ENCODE measurements at regions not wholly inside any gene's neighbourhood (a gene's known extent, or its start where the extent isn't known, plus 50 kb on each side); places are given as distances from the start of the nearest gene placed in this dataset.

DNA sequence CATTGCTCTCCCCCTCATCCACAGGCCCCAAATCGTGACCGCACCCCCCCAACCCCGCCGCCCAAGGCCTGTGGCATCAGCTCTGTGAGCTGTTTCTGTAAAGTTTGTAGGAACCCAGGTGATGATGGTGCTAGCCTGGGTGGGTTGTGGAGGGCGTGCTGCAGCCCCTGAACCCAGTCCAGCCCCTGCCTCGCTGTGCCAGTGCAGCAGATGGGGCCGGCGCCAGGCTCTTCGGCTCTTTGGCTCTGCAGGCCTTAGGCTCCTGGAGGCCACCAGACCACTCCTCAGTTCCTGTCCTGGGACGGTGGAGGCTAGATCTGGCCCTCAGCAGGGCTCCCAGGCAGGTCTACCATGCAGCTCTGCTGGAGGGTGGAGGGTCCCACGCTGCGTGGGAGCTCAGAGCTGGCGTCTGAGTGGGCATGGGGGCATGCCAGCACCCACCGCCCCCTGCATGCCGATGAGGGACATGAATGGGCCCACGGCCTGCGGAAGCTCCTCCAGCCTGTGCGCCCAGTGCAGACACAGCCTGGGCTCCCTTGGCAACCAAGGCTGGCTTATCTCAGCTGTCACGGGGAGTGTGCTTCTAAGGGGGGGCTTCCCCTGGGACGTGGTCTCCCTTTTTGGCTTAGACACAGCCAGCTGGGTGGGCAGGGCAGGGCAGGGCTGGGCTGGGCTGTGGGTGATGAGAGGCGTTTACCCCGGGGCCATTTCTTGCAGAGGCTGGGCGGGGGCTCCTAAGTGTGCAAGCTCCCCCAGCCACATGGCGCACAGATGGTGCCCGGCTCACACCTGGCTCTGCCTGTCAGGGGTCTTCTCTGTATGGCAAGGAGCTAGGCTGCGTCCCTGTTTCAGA is 1187.6 kb downstream of the BRD1 start:
- Histone ChIP-seq H3K9ac (ENCODE audit: low read length) (no peak overlapping the region), H3K4me3 (ENCODE audit: low read length) (no peak overlapping the region), H2AFZ (ENCODE audit: low read length) (no peak overlapping the region), H3K27me3 (ENCODE audit: low read length) (no peaks in the 10 kb centered on the region), H3K4me2 (ENCODE audit: low read depth, low read length, poor library complexity, severe bottlenecking) (no peak overlapping the region), H4K20me1 (ENCODE audit: insufficient read depth, low read depth, low read length) (no peaks in the 10 kb centered on the region), H3K36me3 (ENCODE audit: insufficient read depth, low read length) (no peaks in the 10 kb centered on the region), H3K27ac (ENCODE audit: low read length) (no peak overlapping the region), H3K9me3 (ENCODE audit: low read length) (no peaks in the 10 kb centered on the region), H3K9me2 (replicated peaks; ENCODE audit: insufficient read depth, low read length) (no peaks in the 10 kb centered on the region), H3K4me1 (ENCODE audit: low read length) (no peaks in the 10 kb centered on the region), H3K79me2 (ENCODE audit: low read length) (no peaks in the 10 kb centered on the region)
- no peak for DNase-seq

DNA sequence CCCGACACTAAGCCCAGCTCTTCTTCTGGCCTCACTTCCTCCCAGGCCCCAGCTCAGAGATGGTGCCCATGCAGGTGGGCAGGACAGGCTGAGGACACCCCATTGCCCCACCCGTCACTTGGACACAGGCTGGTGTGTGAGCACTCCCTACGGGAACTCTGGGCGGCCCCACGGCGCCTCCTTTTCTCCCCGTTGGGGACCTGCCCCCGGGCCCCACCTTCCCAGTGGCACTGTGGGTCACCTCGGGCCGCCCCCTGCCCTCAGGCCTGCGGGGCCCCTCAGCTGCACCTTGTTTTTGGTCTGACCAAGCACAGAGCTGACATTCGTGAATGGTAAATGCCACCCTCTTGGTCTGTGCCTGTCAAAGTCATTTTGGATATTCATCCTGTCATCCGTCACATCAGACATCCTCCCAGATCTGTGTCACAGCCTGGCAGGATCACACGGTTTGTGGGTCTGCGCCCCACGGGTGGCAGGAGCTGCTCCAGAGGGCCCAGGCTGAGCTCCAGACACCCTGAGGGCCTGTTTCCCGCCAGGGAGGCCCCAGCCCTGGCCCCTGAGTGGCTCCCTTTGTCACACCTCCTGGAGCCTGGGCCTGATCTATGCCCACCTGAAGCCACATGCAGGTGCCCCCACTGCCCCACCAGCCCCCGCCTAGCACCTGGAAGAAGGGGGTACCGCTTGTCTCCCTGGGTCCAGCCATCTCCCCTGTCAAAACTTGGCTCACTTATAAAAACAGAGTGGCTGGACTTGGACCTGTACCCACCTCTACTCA is 1188.5 kb downstream of the BRD1 start:
- no peaks in the 10 kb centered on the region for H3K27me3 ChIP-seq (ENCODE audit: low read length)
- H3K4me2 ChIP-seq (ENCODE audit: low read depth, low read length, poor library complexity, severe bottlenecking) = no peak overlapping the region
- no peak overlapping the region for H3K9ac ChIP-seq (ENCODE audit: low read length)
- H3K9me2 ChIP-seq (replicated peaks; ENCODE audit: insufficient read depth, low read length) = no peaks in the 10 kb centered on the region
- no peaks in the 10 kb centered on the region for H4K20me1 ChIP-seq (ENCODE audit: insufficient read depth, low read depth, low read length)
- H3K4me3 ChIP-seq (ENCODE audit: low read length) = no peak overlapping the region
- H2AFZ ChIP-seq (ENCODE audit: low read length) = no peak overlapping the region
- H3K36me3 ChIP-seq (ENCODE audit: insufficient read depth, low read length) = no peaks in the 10 kb centered on the region
- no peaks in the 10 kb centered on the region for H3K9me3 ChIP-seq (ENCODE audit: low read length)
- H3K79me2 ChIP-seq (ENCODE audit: low read length) = no peaks in the 10 kb centered on the region
- DNase-seq = no peak
- no peaks in the 10 kb centered on the region for H3K4me1 ChIP-seq (ENCODE audit: low read length)
- H3K27ac ChIP-seq (ENCODE audit: low read length) = no peak overlapping the region

DNA sequence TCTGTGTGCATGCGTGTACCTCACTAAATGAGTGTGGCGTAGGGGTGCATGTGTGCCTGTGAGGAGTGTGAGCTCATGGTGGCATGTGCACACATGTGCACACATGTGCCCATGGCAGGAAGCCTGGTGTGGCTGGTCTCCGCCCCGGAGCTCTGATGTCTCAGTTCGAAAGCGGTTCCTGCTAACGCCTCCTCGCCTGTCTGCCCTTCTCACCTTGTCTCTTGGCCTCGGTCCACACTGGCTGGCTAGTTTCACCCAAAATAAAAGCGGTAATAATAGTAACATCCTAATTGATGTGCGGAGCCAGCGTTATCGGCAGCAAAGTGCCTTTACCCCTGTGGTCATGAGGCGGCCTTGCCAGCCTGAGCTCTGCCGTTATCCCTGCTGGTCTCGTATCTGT is 1190.4 kb downstream of the BRD1 start:
- no peak overlapping the region for H3K9ac ChIP-seq (ENCODE audit: low read length)
- no peak for DNase-seq

DNA sequence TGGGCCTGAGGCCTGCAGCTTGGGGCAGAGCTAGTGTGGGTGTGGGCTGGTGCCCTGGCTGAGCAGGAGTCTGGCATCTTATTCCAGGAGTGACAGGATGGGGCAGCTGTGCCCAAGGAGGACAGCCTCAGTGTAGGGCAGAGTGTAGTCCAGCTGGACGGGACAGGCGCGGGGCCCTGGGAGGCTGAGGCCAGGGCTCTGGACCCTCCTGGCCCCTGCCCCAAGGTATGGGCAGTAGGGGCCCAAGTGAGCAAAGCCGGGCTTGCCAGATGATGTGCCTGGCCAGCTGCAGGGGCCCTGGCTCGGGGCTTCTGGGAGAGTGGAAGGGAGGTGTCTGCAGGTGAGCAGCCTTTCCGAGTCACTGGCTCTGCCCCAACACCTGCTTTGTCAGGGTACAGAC is 1190.9 kb downstream of the BRD1 start:
- H3K4me3 ChIP-seq (ENCODE audit: low read length) = no peak overlapping the region
- no peak for DNase-seq
- H3K9ac ChIP-seq (ENCODE audit: low read length) = no peak overlapping the region
- H4K20me1 ChIP-seq (ENCODE audit: insufficient read depth, low read depth, low read length) = no peaks in the 10 kb centered on the region
- no peaks in the 10 kb centered on the region for H3K4me1 ChIP-seq (ENCODE audit: low read length)
- no peak overlapping the region for H3K27ac ChIP-seq (ENCODE audit: low read length)
- no peaks in the 10 kb centered on the region for H3K9me2 ChIP-seq (replicated peaks; ENCODE audit: insufficient read depth, low read length)
- H3K79me2 ChIP-seq (ENCODE audit: low read length) = no peaks in the 10 kb centered on the region
- H2AFZ ChIP-seq (ENCODE audit: low read length) = no peak overlapping the region
- no peak overlapping the region for H3K4me2 ChIP-seq (ENCODE audit: low read depth, low read length, poor library complexity, severe bottlenecking)
- H3K36me3 ChIP-seq (ENCODE audit: insufficient read depth, low read length) = no peaks in the 10 kb centered on the region
- H3K27me3 ChIP-seq (ENCODE audit: low read length) = no peaks in the 10 kb centered on the region
- H3K9me3 ChIP-seq (ENCODE audit: low read length) = no peaks in the 10 kb centered on the region

More for the DNA sequence above, 1190.4 kb downstream of the BRD1 start:
- H3K27me3 ChIP-seq (ENCODE audit: low read length) = no peaks in the 10 kb centered on the region
- no peaks in the 10 kb centered on the region for H3K9me2 ChIP-seq (replicated peaks; ENCODE audit: insufficient read depth, low read length)
- no peak overlapping the region for H3K4me3 ChIP-seq (ENCODE audit: low read length)
- H3K4me1 ChIP-seq (ENCODE audit: low read length) = no peaks in the 10 kb centered on the region
- H3K79me2 ChIP-seq (ENCODE audit: low read length) = no peaks in the 10 kb centered on the region
- no peak overlapping the region for H3K27ac ChIP-seq (ENCODE audit: low read length)
- no peaks in the 10 kb centered on the region for H3K36me3 ChIP-seq (ENCODE audit: insufficient read depth, low read length)
- H2AFZ ChIP-seq (ENCODE audit: low read length) = no peak overlapping the region
- no peaks in the 10 kb centered on the region for H3K9me3 ChIP-seq (ENCODE audit: low read length)
- H4K20me1 ChIP-seq (ENCODE audit: insufficient read depth, low read depth, low read length) = no peaks in the 10 kb centered on the region
- no peak overlapping the region for H3K4me2 ChIP-seq (ENCODE audit: low read depth, low read length, poor library complexity, severe bottlenecking)

DNA sequence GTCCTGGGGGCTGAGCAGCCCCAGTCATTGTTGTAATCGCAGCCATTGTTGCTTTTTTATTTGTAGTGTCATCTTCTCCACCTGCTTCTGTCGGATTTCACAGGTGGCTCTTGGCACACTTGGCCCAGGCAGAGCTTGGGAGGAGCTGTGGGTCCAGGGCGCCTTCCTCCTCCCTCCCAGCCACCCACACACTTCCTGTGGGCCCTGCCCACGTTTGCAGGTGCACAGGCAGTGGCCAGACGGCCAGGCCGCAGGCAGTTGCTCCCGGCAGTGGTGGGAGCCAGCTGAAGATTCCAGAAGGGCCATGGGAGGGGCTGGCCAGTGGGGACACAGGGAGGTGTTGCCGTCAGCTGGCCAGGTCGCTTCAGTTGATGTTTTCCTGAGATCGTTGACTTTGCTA is 1191.9 kb downstream of the BRD1 start:
- no peak for DNase-seq
- no peak overlapping the region for H3K9ac ChIP-seq (ENCODE audit: low read length)
- H3K36me3 ChIP-seq (ENCODE audit: insufficient read depth, low read length) = no peaks in the 10 kb centered on the region
- no peaks in the 10 kb centered on the region for H4K20me1 ChIP-seq (ENCODE audit: insufficient read depth, low read depth, low read length)
- H3K79me2 ChIP-seq (ENCODE audit: low read length) = no peaks in the 10 kb centered on the region
- H3K27ac ChIP-seq (ENCODE audit: low read length) = no peak overlapping the region
- H3K4me2 ChIP-seq (ENCODE audit: low read depth, low read length, poor library complexity, severe bottlenecking) = no peak overlapping the region
- H3K9me2 ChIP-seq (replicated peaks; ENCODE audit: insufficient read depth, low read length) = no peaks in the 10 kb centered on the region
- no peaks in the 10 kb centered on the region for H3K4me1 ChIP-seq (ENCODE audit: low read length)
- no peaks in the 10 kb centered on the region for H3K27me3 ChIP-seq (ENCODE audit: low read length)
- no peak overlapping the region for H3K4me3 ChIP-seq (ENCODE audit: low read length)
- H2AFZ ChIP-seq (ENCODE audit: low read length) = no peak overlapping the region
- no peaks in the 10 kb centered on the region for H3K9me3 ChIP-seq (ENCODE audit: low read length)

DNA sequence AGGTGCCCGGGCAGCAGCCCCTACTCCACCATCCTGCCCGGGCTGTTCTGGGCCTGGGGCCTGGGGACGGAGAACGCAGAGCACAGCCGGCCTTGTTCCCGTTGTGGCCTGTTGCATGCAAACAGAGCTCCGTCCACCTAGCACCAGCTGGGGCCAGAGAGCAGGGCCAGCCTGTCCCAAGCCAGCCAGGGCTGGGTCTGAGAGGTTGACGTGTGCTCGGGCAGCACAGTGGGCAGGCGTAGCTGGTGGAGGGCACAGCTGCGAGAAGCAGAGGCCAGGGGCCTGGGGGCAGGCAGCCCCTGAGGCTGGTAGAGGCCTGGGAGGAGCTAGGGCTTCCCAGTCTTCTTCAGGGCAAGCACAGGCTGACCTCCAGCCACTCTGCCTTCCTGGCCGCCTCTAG is 1192.6 kb downstream of the BRD1 start:
- no peaks in the 10 kb centered on the region for H4K20me1 ChIP-seq (ENCODE audit: insufficient read depth, low read depth, low read length)
- no peak overlapping the region for H3K9ac ChIP-seq (ENCODE audit: low read length)
- no peak overlapping the region for H2AFZ ChIP-seq (ENCODE audit: low read length)
- H3K9me2 ChIP-seq (replicated peaks; ENCODE audit: insufficient read depth, low read length) = no peaks in the 10 kb centered on the region
- no peak for DNase-seq
- H3K27me3 ChIP-seq (ENCODE audit: low read length) = no peaks in the 10 kb centered on the region
- H3K27ac ChIP-seq (ENCODE audit: low read length) = no peak overlapping the region
- H3K9me3 ChIP-seq (ENCODE audit: low read length) = no peaks in the 10 kb centered on the region
- no peaks in the 10 kb centered on the region for H3K4me1 ChIP-seq (ENCODE audit: low read length)
- H3K4me3 ChIP-seq (ENCODE audit: low read length) = no peak overlapping the region
- H3K4me2 ChIP-seq (ENCODE audit: low read depth, low read length, poor library complexity, severe bottlenecking) = no peak overlapping the region
- H3K79me2 ChIP-seq (ENCODE audit: low read length) = no peaks in the 10 kb centered on the region
- no peaks in the 10 kb centered on the region for H3K36me3 ChIP-seq (ENCODE audit: insufficient read depth, low read length)

DNA sequence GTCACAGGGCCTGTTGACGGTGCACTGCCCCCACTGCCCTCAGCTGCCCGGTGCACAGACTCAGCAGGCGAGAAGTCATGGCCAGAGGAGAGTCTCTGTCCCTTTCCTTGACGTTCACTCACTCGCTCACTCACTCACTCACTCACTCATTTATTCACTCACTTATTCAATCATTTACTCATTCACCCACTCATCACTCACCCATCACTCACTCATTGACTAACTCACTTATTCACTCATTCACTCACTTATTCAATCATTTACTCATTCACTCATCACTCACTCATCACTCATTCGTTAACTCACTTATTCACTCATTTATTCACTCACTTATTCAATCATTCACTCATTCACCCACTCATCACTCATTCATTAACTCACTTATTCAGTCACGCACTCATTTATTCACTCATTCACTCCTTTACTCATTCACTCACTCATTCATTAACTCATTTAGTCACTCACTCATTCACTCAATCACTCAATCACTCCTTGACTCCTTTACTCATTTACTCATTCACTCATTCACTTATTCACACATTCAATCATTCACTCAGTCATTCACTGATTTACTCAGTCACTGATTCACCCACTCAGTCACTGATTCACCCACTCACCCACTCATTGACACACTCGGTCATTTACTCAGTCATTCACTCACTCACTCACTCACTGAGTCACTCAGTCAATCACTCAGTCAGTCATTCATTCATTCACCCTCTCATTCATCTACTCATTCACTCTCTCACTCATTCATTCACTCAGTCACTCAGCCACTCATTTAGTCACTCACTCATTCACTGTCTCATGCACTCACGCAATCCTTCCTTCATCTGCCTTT is 1193.5 kb downstream of the BRD1 start:
- Histone ChIP-seq H3K27ac (ENCODE audit: low read length) (no peak overlapping the region), H3K27me3 (ENCODE audit: low read length) (no peaks in the 10 kb centered on the region), H3K9me2 (replicated peaks; ENCODE audit: insufficient read depth, low read length) (no peaks in the 10 kb centered on the region), H4K20me1 (ENCODE audit: insufficient read depth, low read depth, low read length) (no peaks in the 10 kb centered on the region), H3K9me3 (ENCODE audit: low read length) (no peaks in the 10 kb centered on the region), H3K36me3 (ENCODE audit: insufficient read depth, low read length) (no peaks in the 10 kb centered on the region), H2AFZ (ENCODE audit: low read length) (no peak overlapping the region), H3K4me2 (ENCODE audit: low read depth, low read length, poor library complexity, severe bottlenecking) (no peak overlapping the region), H3K9ac (ENCODE audit: low read length) (no peak overlapping the region), H3K4me1 (ENCODE audit: low read length) (no peaks in the 10 kb centered on the region), H3K4me3 (ENCODE audit: low read length) (no peak overlapping the region), H3K79me2 (ENCODE audit: low read length) (no peaks in the 10 kb centered on the region)
- no peak for DNase-seq

Measured in Karpas-422 (cell line).